Retina (tissue), 1 donor: ENCODE measurements at regions not wholly inside any gene's neighbourhood (a gene's known extent, or its start where the extent isn't known, plus 50 kb on each side); places are given as distances from the start of the nearest gene placed in this dataset.
A peak's percentile ranks its signal among the peaks of the same experiment; 100 is the strongest.
"Not testable (repeated sequence)": the region's sequence is repeated elsewhere in the genome, so short reads cannot be mapped to it uniquely, and the experiment has no call there.

ENCODE experiments used
- DNase-seq: peaks from one replicate; pipeline ENCODE4 v3.0.0-alpha.2; 2016

GRCh38 chr5:166291800-166292199, 1999.6 kb upstream of the WWC1 start:
- not testable (repeated sequence) for DNase-seq

- no peak for DNase-seq
Observed at GRCh38 chr5:166293892-166294291, 1997.6 kb upstream of the WWC1 start.

- DNase-seq = no peak
Observed at GRCh38 chr5:166302166-166302565, 1989.3 kb upstream of the WWC1 start.

GRCh38 chr5:166317425-166317824, 1974.0 kb upstream of the WWC1 start:
- no peak for DNase-seq

- no peak for DNase-seq
Observed at GRCh38 chr5:166320920-166321480, 1970.4 kb upstream of the WWC1 start.

- peak; percentile 32 for DNase-seq
Observed at GRCh38 chr5:166324372-166324771, 1967.1 kb upstream of the WWC1 start.

GRCh38 chr5:166329149-166329800, 1962.2 kb upstream of the WWC1 start:
- DNase-seq = no peak

- no peak for DNase-seq
Observed at GRCh38 chr5:166330036-166330435, 1961.4 kb upstream of the WWC1 start.

GRCh38 chr5:166331521-166331920, 1959.9 kb upstream of the WWC1 start:
- DNase-seq = no peak

- no peak for DNase-seq
Observed at GRCh38 chr5:166338801-166339200, 1952.6 kb upstream of the WWC1 start.

GRCh38 chr5:166340039-166340438, 1951.4 kb upstream of the WWC1 start:
- DNase-seq = no peak

GRCh38 chr5:166341740-166342337, 1949.6 kb upstream of the WWC1 start:
- DNase-seq = no peak

GRCh38 chr5:166342402-166342801, 1949.0 kb upstream of the WWC1 start:
- no peak for DNase-seq

GRCh38 chr5:166346726-166347374, 1944.6 kb upstream of the WWC1 start:
- no peak for DNase-seq

- DNase-seq = no peak
Observed at GRCh38 chr5:166349046-166349445, 1942.4 kb upstream of the WWC1 start.

GRCh38 chr5:166353580-166353979, 1937.9 kb upstream of the WWC1 start:
- DNase-seq = no peak

GRCh38 chr5:166354332-166354731, 1937.1 kb upstream of the WWC1 start:
- no peak for DNase-seq

- DNase-seq = no peak
Observed at GRCh38 chr5:166356096-166356495, 1935.3 kb upstream of the WWC1 start.

- no peak for DNase-seq
Observed at GRCh38 chr5:166358127-166358830, 1933.2 kb upstream of the WWC1 start.

GRCh38 chr5:166363087-166363760, 1928.2 kb upstream of the WWC1 start:
- no peak for DNase-seq

GRCh38 chr5:166365164-166365563, 1926.3 kb upstream of the WWC1 start:
- no peak for DNase-seq

GRCh38 chr5:166367391-166367790, 1924.1 kb upstream of the WWC1 start:
- DNase-seq = no peak

- no peak for DNase-seq
Observed at GRCh38 chr5:166369346-166369745, 1922.1 kb upstream of the WWC1 start.
